H54 (cell line): ENCODE measurements at regions not wholly inside any gene's neighbourhood (a gene's known extent, or its start where the extent isn't known, plus 50 kb on each side); places are given as distances from the start of the nearest gene placed in this dataset.

ENCODE experiments used
- DNase-seq: peaks from one replicate; pipeline ENCODE4 v3.0.0; 2011; ENCODE audit warnings: low spot score, mixed read lengths; ENCODE audit not compliant: insufficient read length
- FAIRE-seq: peaks from 3 replicates; lab custom pipeline; 2011; peaks lifted over from hg19 to GRCh38; lab: Jason Lieb, UNC
- POLR2A ChIP-seq: IDR thresholded peaks from 2 replicates; pipeline ENCODE4 v1.6.1; 2011; ENCODE audit warnings: low read depth, mild to moderate bottlenecking, low read length

GRCh38 chr2:217099561-217099960 lies 239.7 kb upstream of the TNP1 start:
- FAIRE-seq (no peak), DNase-seq (no peak)
- no peak for TF ChIP-seq POLR2A

GRCh38 chr2:217098435-217098834 lies 238.6 kb upstream of the TNP1 start:
- no peak for TF ChIP-seq POLR2A
- FAIRE-seq = no peak
- no peak for DNase-seq

GRCh38 chr2:217097346-217097745 lies 237.5 kb upstream of the TNP1 start:
- DNase-seq (no peak), FAIRE-seq (no peak)
- TF ChIP-seq POLR2A = no peak

GRCh38 chr2:217096474-217097225 lies 236.8 kb upstream of the TNP1 start:
- FAIRE-seq (no peak), DNase-seq (no peak)
- no peak for TF ChIP-seq POLR2A

- DNase-seq = no peak
- no peak for FAIRE-seq
- no peak for TF ChIP-seq POLR2A
These were observed 235.8 kb upstream of the TNP1 start for GRCh38 chr2:217095511-217096205.

- no peak for DNase-seq
- no peak for TF ChIP-seq POLR2A
- FAIRE-seq = no peak
These were observed 233.0 kb upstream of the TNP1 start for GRCh38 chr2:217092710-217093379.

GRCh38 chr2:217091531-217091930 lies 231.7 kb upstream of the TNP1 start:
- DNase-seq (no peak), FAIRE-seq (no peak)
- TF ChIP-seq POLR2A = no peak

- no peak for TF ChIP-seq POLR2A
- FAIRE-seq = no peak
- DNase-seq = no peak
These were observed 231.0 kb upstream of the TNP1 start for GRCh38 chr2:217090884-217091283.

- FAIRE-seq (no peak), DNase-seq (no peak)
- no peak for TF ChIP-seq POLR2A
These were observed 230.2 kb upstream of the TNP1 start for GRCh38 chr2:217090024-217090473.

GRCh38 chr2:217086718-217087117 lies 226.9 kb upstream of the TNP1 start:
- FAIRE-seq (no peak), DNase-seq (no peak)
- no peak for TF ChIP-seq POLR2A

- TF ChIP-seq POLR2A = no peak
- DNase-seq = no peak
- FAIRE-seq = no peak
These were observed 226.2 kb upstream of the TNP1 start for GRCh38 chr2:217086038-217086522.

- no peak for FAIRE-seq
- TF ChIP-seq POLR2A = no peak
- no peak for DNase-seq
These were observed 225.7 kb upstream of the TNP1 start for GRCh38 chr2:217085543-217085942.

- FAIRE-seq (no peak), DNase-seq (no peak)
- TF ChIP-seq POLR2A = no peak
These were observed 221.9 kb upstream of the TNP1 start for GRCh38 chr2:217081799-217082198.

- no peak for TF ChIP-seq POLR2A
- no peak for DNase-seq
- no peak for FAIRE-seq
These were observed 219.3 kb upstream of the TNP1 start for GRCh38 chr2:217079165-217079564.
